HUES48 (cell line): ENCODE measurements at regions not wholly inside any gene's neighbourhood (a gene's known extent, or its start where the extent isn't known, plus 50 kb on each side); places are given as distances from the start of the nearest gene placed in this dataset.

Experiments
- H3K27ac ChIP-seq: one replicate; pipeline ENCODE4 v1.7.0; 2013; ENCODE audit warnings: low read depth, low read length, inconsistent platforms
- H3K27me3 ChIP-seq: 2 replicates; pipeline ENCODE4 v1.6.1; 2013; ENCODE audit warnings: mild to moderate bottlenecking, low read length; ENCODE audit not compliant: control insufficient read depth, insufficient read depth
- H3K36me3 ChIP-seq: 2 replicates; pipeline ENCODE4 v1.6.1; 2013; ENCODE audit warnings: low read length; ENCODE audit not compliant: control insufficient read depth, insufficient read depth
- H3K4me1 ChIP-seq: 2 replicates; pipeline ENCODE4 v1.6.1; 2013; ENCODE audit warnings: mild to moderate bottlenecking, low read length; ENCODE audit not compliant: control insufficient read depth, insufficient read depth
- H3K4me3 ChIP-seq: 2 replicates; pipeline ENCODE4 v1.5.1; 2013; ENCODE audit warnings: mild to moderate bottlenecking, low read depth, low read length
- H3K9ac ChIP-seq: 2 replicates; pipeline ENCODE4 v1.6.1; 2013; ENCODE audit warnings: mild to moderate bottlenecking, low read depth, low read length, moderate library complexity
- H3K9me3 ChIP-seq: 2 replicates; pipeline ENCODE4 v1.6.1; 2013; ENCODE audit warnings: low read length; ENCODE audit not compliant: control insufficient read depth, insufficient read depth

- no peaks in the 10 kb centered on the region for H3K27me3 ChIP-seq
- peaks cover 17% of the 10 kb centered on the region for H3K4me1 ChIP-seq
- no peak overlapping the region for H3K9ac ChIP-seq
- H3K4me3 ChIP-seq, result no peak overlapping the region
- no peaks in the 10 kb centered on the region for H3K9me3 ChIP-seq
- no peak overlapping the region for H3K27ac ChIP-seq
- no peaks in the 10 kb centered on the region for H3K36me3 ChIP-seq
Measured at GRCh38 chr3:3340526-3340925, 161.0 kb upstream of the CRBN start.

- H3K27me3 ChIP-seq, result no peaks in the 10 kb centered on the region
- H3K9me3 ChIP-seq, result no peaks in the 10 kb centered on the region
- peaks cover 3% of the 10 kb centered on the region; the same call in 1 of the 2 replicates for H3K4me1 ChIP-seq
Measured at GRCh38 chr3:3335903-3336302, 156.4 kb upstream of the CRBN start.

GRCh38 chr3:3334491-3334890 lies 155.0 kb upstream of the CRBN start:
- no peak overlapping the region for H3K9ac ChIP-seq

More at GRCh38 chr3:3335903-3336302, 156.4 kb upstream of the CRBN start:
- Histone ChIP-seq H3K27ac (no peak overlapping the region), H3K4me3 (no peak overlapping the region), H3K9ac (no peak overlapping the region), H3K36me3 (no peaks in the 10 kb centered on the region)

GRCh38 chr3:3333571-3333970 lies 154.1 kb upstream of the CRBN start:
- Histone ChIP-seq H3K9ac (no peak overlapping the region), H3K27me3 (no peaks in the 10 kb centered on the region), H3K9me3 (no peaks in the 10 kb centered on the region), H3K4me3 (no peak overlapping the region), H3K27ac (no peak overlapping the region), H3K36me3 (no peaks in the 10 kb centered on the region), H3K4me1 (peaks cover 3% of the 10 kb centered on the region; the same call in 1 of the 2 replicates)

More at GRCh38 chr3:3334491-3334890, 155.0 kb upstream of the CRBN start:
- no peak overlapping the region for H3K27ac ChIP-seq
- no peaks in the 10 kb centered on the region for H3K36me3 ChIP-seq
- peaks cover 3% of the 10 kb centered on the region; the same call in 1 of the 2 replicates for H3K4me1 ChIP-seq
- no peaks in the 10 kb centered on the region for H3K27me3 ChIP-seq
- no peak overlapping the region for H3K4me3 ChIP-seq
- H3K9me3 ChIP-seq, result no peaks in the 10 kb centered on the region

- H3K4me1 ChIP-seq, result peaks cover 7% of the 10 kb centered on the region
- H3K9me3 ChIP-seq, result no peaks in the 10 kb centered on the region
- H3K36me3 ChIP-seq, result no peaks in the 10 kb centered on the region
- H3K4me3 ChIP-seq, result no peak overlapping the region
- no peak overlapping the region for H3K27ac ChIP-seq
- no peak overlapping the region for H3K9ac ChIP-seq
- H3K27me3 ChIP-seq, result no peaks in the 10 kb centered on the region
Measured at GRCh38 chr3:3316521-3316920, 137.0 kb upstream of the CRBN start.

- H3K9me3 ChIP-seq, result no peaks in the 10 kb centered on the region
- peaks cover 7% of the 10 kb centered on the region for H3K4me1 ChIP-seq
- no peak overlapping the region for H3K9ac ChIP-seq
Measured at GRCh38 chr3:3315846-3316245, 136.4 kb upstream of the CRBN start.

GRCh38 chr3:3309887-3310286 lies 130.4 kb upstream of the CRBN start:
- H3K27ac ChIP-seq, result no peak overlapping the region
- H3K9ac ChIP-seq, result no peak overlapping the region
- no peaks in the 10 kb centered on the region for H3K9me3 ChIP-seq
- H3K4me3 ChIP-seq, result no peak overlapping the region
- no peaks in the 10 kb centered on the region for H3K4me1 ChIP-seq
- no peaks in the 10 kb centered on the region for H3K36me3 ChIP-seq
- H3K27me3 ChIP-seq, result no peaks in the 10 kb centered on the region

More at GRCh38 chr3:3315846-3316245, 136.4 kb upstream of the CRBN start:
- H3K27ac ChIP-seq, result no peak overlapping the region
- H3K27me3 ChIP-seq, result no peaks in the 10 kb centered on the region
- H3K36me3 ChIP-seq, result no peaks in the 10 kb centered on the region
- H3K4me3 ChIP-seq, result no peak overlapping the region

GRCh38 chr3:3308809-3309208 lies 129.3 kb upstream of the CRBN start:
- Histone ChIP-seq H3K27ac (no peak overlapping the region), H3K4me3 (no peak overlapping the region), H3K36me3 (no peaks in the 10 kb centered on the region), H3K27me3 (no peaks in the 10 kb centered on the region), H3K4me1 (no peaks in the 10 kb centered on the region), H3K9me3 (no peaks in the 10 kb centered on the region), H3K9ac (no peak overlapping the region)

GRCh38 chr3:3307491-3307890 lies 128.0 kb upstream of the CRBN start:
- H3K27me3 ChIP-seq, result no peaks in the 10 kb centered on the region
- H3K27ac ChIP-seq, result no peak overlapping the region
- H3K4me3 ChIP-seq, result no peak overlapping the region
- H3K9me3 ChIP-seq, result no peaks in the 10 kb centered on the region
- H3K9ac ChIP-seq, result no peak overlapping the region
- H3K36me3 ChIP-seq, result no peaks in the 10 kb centered on the region
- H3K4me1 ChIP-seq, result no peaks in the 10 kb centered on the region

GRCh38 chr3:3305841-3306240 lies 126.3 kb upstream of the CRBN start:
- no peak overlapping the region for H3K4me3 ChIP-seq
- no peaks in the 10 kb centered on the region for H3K27me3 ChIP-seq
- H3K9me3 ChIP-seq, result no peaks in the 10 kb centered on the region
- no peaks in the 10 kb centered on the region for H3K36me3 ChIP-seq
- no peaks in the 10 kb centered on the region for H3K4me1 ChIP-seq
- no peak overlapping the region for H3K9ac ChIP-seq
- H3K27ac ChIP-seq, result no peak overlapping the region

GRCh38 chr3:3305084-3305483 lies 125.6 kb upstream of the CRBN start:
- Histone ChIP-seq H3K4me3 (no peak overlapping the region), H3K36me3 (no peaks in the 10 kb centered on the region), H3K4me1 (no peaks in the 10 kb centered on the region), H3K27ac (no peak overlapping the region), H3K27me3 (no peaks in the 10 kb centered on the region), H3K9me3 (no peaks in the 10 kb centered on the region), H3K9ac (no peak overlapping the region)

GRCh38 chr3:3303636-3304035 lies 124.1 kb upstream of the CRBN start:
- Histone ChIP-seq H3K4me1 (no peaks in the 10 kb centered on the region), H3K4me3 (no peak overlapping the region)

More at GRCh38 chr3:3303636-3304035, 124.1 kb upstream of the CRBN start:
- Histone ChIP-seq H3K36me3 (no peaks in the 10 kb centered on the region), H3K27me3 (no peaks in the 10 kb centered on the region), H3K9ac (no peak overlapping the region), H3K27ac (no peak overlapping the region), H3K9me3 (no peaks in the 10 kb centered on the region)
